ENCODE measurements at regions not wholly inside any gene's neighbourhood (a gene's known extent, or its start where the extent isn't known, plus 50 kb on each side); places are given as distances from the start of the nearest gene placed in this dataset.

DNA sequence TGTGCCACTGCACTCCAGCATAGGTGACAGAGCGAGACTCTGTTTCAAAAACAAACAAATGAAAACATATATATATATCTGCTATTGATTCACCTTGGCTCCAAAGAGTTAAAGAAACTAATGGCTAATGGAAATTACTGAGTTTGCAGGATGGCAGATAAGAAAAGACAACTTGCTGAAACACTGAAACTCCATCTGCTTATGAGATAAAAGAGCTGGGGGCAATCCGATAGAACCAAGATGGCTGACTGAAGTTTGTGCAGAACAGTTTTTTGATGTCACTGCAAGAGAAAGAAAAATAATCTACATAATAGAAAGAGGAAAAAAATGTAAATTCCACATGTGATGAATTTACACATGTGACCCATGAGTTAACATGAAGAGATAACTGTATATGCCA lies 88.2 kb downstream of the LRATD1 start:
- intact Hi-C loops (cut with DNase I): no loop called here
- TF ChIP-seq CTCF (IDR thresholded peaks at IDR 0.05): no peak
- DNase-seq (no peak), ATAC-seq (no peak)
- H3K27me3 ChIP-seq (ENCODE audit: low read depth): no peaks in the 10 kb centered on the region
- H3K4me1 ChIP-seq: no peaks in the 10 kb centered on the region
- H3K36me3 ChIP-seq: no peaks in the 10 kb centered on the region
- no peaks in the 10 kb centered on the region for H3K9me3 ChIP-seq
- H3K4me3 ChIP-seq: no peak overlapping the region
- H3K27ac ChIP-seq: no peak overlapping the region

GRCh38 chr2:14722904-14723570 lies 90.5 kb downstream of the LRATD1 start:
- intact Hi-C loops (cut with DNase I): no loop called here
- no peak for DNase-seq

DNA sequence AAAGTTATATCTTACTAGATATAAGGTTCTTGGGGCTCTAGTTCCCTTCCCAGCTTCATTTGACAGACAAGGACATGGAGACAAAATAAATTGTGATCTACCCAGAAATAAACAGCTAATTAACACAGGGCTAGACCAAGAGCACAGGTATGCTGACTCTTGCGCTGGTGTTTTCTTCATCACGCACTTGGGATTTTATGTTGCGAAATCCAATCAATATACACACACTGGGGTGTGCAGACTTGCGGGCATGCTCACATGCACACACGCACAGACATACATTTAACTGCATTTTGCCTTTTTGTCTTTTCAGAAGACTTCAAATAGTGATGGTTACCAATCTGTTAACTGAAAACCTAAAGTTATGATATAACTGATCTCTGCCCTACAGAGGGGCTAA lies 91.2 kb downstream of the LRATD1 start:
- no peaks in the 10 kb centered on the region for H3K4me1 ChIP-seq
- H3K36me3 ChIP-seq: no peaks in the 10 kb centered on the region
- intact Hi-C loops (cut with DNase I): no loop called here
- no peak overlapping the region for H3K27ac ChIP-seq
- DNase-seq (no peak), ATAC-seq (no peak)
- TF ChIP-seq CTCF (IDR thresholded peaks at IDR 0.05): no peak
- no peaks in the 10 kb centered on the region for H3K9me3 ChIP-seq
- no peak overlapping the region for H3K4me3 ChIP-seq
- H3K27me3 ChIP-seq (ENCODE audit: low read depth): no peaks in the 10 kb centered on the region

More at GRCh38 chr2:14722904-14723570, 90.5 kb downstream of the LRATD1 start:
- H3K36me3 ChIP-seq: no peaks in the 10 kb centered on the region
- H3K9me3 ChIP-seq: no peaks in the 10 kb centered on the region
- no peak for TF ChIP-seq CTCF (IDR thresholded peaks at IDR 0.05)
- no peak overlapping the region for H3K4me3 ChIP-seq
- H3K4me1 ChIP-seq: no peaks in the 10 kb centered on the region
- ATAC-seq: no peak
- H3K27ac ChIP-seq: no peak overlapping the region
- H3K27me3 ChIP-seq (ENCODE audit: low read depth): no peaks in the 10 kb centered on the region

GRCh38 chr2:14735696-14736095 lies 103.2 kb downstream of the LRATD1 start:
- DNase-seq: no peak
- Histone ChIP-seq H3K4me3 (no peak overlapping the region), H3K4me1 (no peaks in the 10 kb centered on the region), H3K27me3 (ENCODE audit: low read depth) (no peaks in the 10 kb centered on the region), H3K9me3 (no peaks in the 10 kb centered on the region), H3K36me3 (no peaks in the 10 kb centered on the region), H3K27ac (no peak overlapping the region)
- TF ChIP-seq CTCF (IDR thresholded peaks at IDR 0.05): no peak
- intact Hi-C loops (cut with DNase I): no loop called here
- no peak for ATAC-seq

- DNase-seq (no peak), ATAC-seq (no peak)
- H3K27ac ChIP-seq: no peak overlapping the region
- no peaks in the 10 kb centered on the region for H3K4me1 ChIP-seq
- no peak for TF ChIP-seq CTCF (IDR thresholded peaks at IDR 0.05)
- H3K27me3 ChIP-seq (ENCODE audit: low read depth): no peaks in the 10 kb centered on the region
- intact Hi-C loops (cut with DNase I): no loop called here
- no peaks in the 10 kb centered on the region for H3K9me3 ChIP-seq
- H3K36me3 ChIP-seq: no peaks in the 10 kb centered on the region
- no peak overlapping the region for H3K4me3 ChIP-seq
Measured at GRCh38 chr2:14737201-14737600, 104.7 kb downstream of the LRATD1 start.

Data from lower lobe of right lung (tissue), 2 donors.